A549 (cell line): ENCODE measurements at regions not wholly inside any gene's neighbourhood (a gene's known extent, or its start where the extent isn't known, plus 50 kb on each side); places are given as distances from the start of the nearest gene placed in this dataset.

ENCODE experiments used
- ATAC-seq, 2 experiments: fragments of 200-7000 bp in 1 of 2; fragments of >200 bp in 1 of 2; cut with Nextera tagmentation in 1 of 2; cut with Tn5 transposase in 1 of 2; 3 replicates each; pipeline versions ENCODE4 v1.8.0 to v1.9.1; 2018 to 2020; ENCODE audit warnings: mild to moderate bottlenecking in 1 of 2, moderate library complexity in 1 of 2
- CTCF ChIA-PET: fragments of 300-600 bp; sonication (Branson Sonifier 250); formaldehyde crosslinking; extraction: SDS; loops from one replicate; lab custom pipeline; 2021; ENCODE audit warnings: antibody characterized with exemption, inconsistent platforms; lab: Yijun Ruan, JAX
- POLR2A ChIA-PET: fragments of 350-600 bp; formaldehyde crosslinking; extraction: SDS; loops from one replicate; lab custom pipeline; 2021; ENCODE audit warnings: antibody characterized with exemption, inconsistent platforms; lab: Yijun Ruan, JAX
- DNase-seq, 2 experiments: peaks; one replicate each; pipeline versions ENCODE4 v3.0.0 to v3.0.0-alpha.2; 2011 to 2016; ENCODE audit warnings: low read depth in 1 of 2, low spot score in 1 of 2
- FAIRE-seq: peaks from 2 replicates; lab custom pipeline; 2011; peaks lifted over from hg19 to GRCh38; lab: Jason Lieb, UNC
- H3K27ac ChIP-seq, 2 experiments: fragments of >200 bp; sonication (Bioruptor Twin); formaldehyde crosslinking; 3 replicates each; pipeline ENCODE4 v1.5.1; 2016 to 2017
- H3K4me1 ChIP-seq: fragments of >200 bp; sonication (Bioruptor Twin); formaldehyde crosslinking; 3 replicates; pipeline ENCODE4 v1.6.1; 2016
- H3K4me2 ChIP-seq: fragments of >200 bp; sonication (Bioruptor Twin); formaldehyde crosslinking; 3 replicates; pipeline ENCODE4 v1.6.1; 2016
- H3K4me3 ChIP-seq: fragments of >200 bp; sonication (Bioruptor Twin); formaldehyde crosslinking; 3 replicates; pipeline ENCODE4 v1.5.1; 2016
- H3K9me3 ChIP-seq: fragments of >200 bp; sonication (Bioruptor Twin); formaldehyde crosslinking; 3 replicates; pipeline ENCODE4 v1.6.1; 2016
- BHLHE40 ChIP-seq: IDR thresholded peaks from 2 replicates; pipeline ENCODE4 v1.6.1; 2012; ENCODE audit warnings: low read depth, low read length, inconsistent platforms
- CEBPB ChIP-seq, 2 experiments: fragments of >200 bp in 1 of 2; sonication (Bioruptor Twin) in 1 of 2; formaldehyde crosslinking in 1 of 2; IDR thresholded peaks; 2 replicates each; pipeline ENCODE4 v1.6.1; 2012 to 2016
- CHD2 ChIP-seq: fragments of 150-350 bp; IDR thresholded peaks from 2 replicates; pipeline ENCODE4 v1.6.1; 2014; ENCODE audit warnings: low read length; ENCODE audit not compliant: partially characterized antibody
- CHD4 ChIP-seq: fragments of 200-600 bp; sonication (generic); IDR thresholded peaks from 2 replicates; pipeline ENCODE4 v1.6.1; 2016; ENCODE audit warnings: antibody characterized with exemption, mild to moderate bottlenecking, borderline replicate concordance
- CTCF ChIP-seq: fragments of >200 bp; sonication (Bioruptor Twin); formaldehyde crosslinking; IDR thresholded peaks from 3 replicates; pipeline ENCODE4 v1.5.1; 2016
- ELK1 ChIP-seq: fragments of 150-350 bp; IDR thresholded peaks from 2 replicates; pipeline ENCODE4 v1.6.1; 2014; ENCODE audit warnings: low read depth, mild to moderate bottlenecking, low read length
- FOSL2 ChIP-seq, 2 experiments: fragments of 450-650 bp in 1 of 2; fragments of >200 bp in 1 of 2; sonication (Bioruptor Twin) in 1 of 2; formaldehyde crosslinking; IDR thresholded peaks; 2 replicates each; pipeline versions ENCODE4 v1.5.0 to v1.6.1; 2016 to 2020; ENCODE audit warnings: mild to moderate bottlenecking in 1 of 2, moderate library complexity in 1 of 2
- FOXS1 ChIP-seq: fragments of 250-450 bp; sonication (Bioruptor Pico); IDR thresholded peaks from 2 replicates; pipeline ENCODE4 v1.5.0; 2020; ENCODE audit warnings: mild to moderate bottlenecking, moderate library complexity
- GATA3 ChIP-seq: IDR thresholded peaks from 2 replicates; pipeline ENCODE4 v1.6.1; 2012; ENCODE audit warnings: borderline replicate concordance
- HMGXB4 ChIP-seq: fragments of 250-450 bp; sonication (Bioruptor Pico); IDR thresholded peaks from 2 replicates; pipeline ENCODE4 v1.5.0; 2021; ENCODE audit warnings: mild to moderate bottlenecking, moderate library complexity, borderline replicate concordance
- HOXA7 ChIP-seq: fragments of 250-450 bp; sonication (Bioruptor Pico); IDR thresholded peaks from 2 replicates; pipeline ENCODE4 v1.5.0; 2020; ENCODE audit warnings: mild to moderate bottlenecking, moderate library complexity
- HOXB13 ChIP-seq: fragments of 250-450 bp; sonication (Bioruptor Pico); IDR thresholded peaks from 2 replicates; pipeline ENCODE4 v1.5.0; 2020; ENCODE audit warnings: low read depth, mild to moderate bottlenecking, moderate library complexity
- JUNB ChIP-seq: fragments of >200 bp; sonication (Bioruptor Twin); formaldehyde crosslinking; IDR thresholded peaks from 2 replicates; pipeline ENCODE4 v1.6.1; 2016
- KDM1A ChIP-seq: fragments of 200-600 bp; sonication (generic); IDR thresholded peaks from 2 replicates; pipeline ENCODE4 v1.6.1; 2016; ENCODE audit warnings: low read depth, mild to moderate bottlenecking
- MAFK ChIP-seq: fragments of 450-650 bp; IDR thresholded peaks from 2 replicates; pipeline ENCODE4 v1.6.1; 2014; ENCODE audit not compliant: partially characterized antibody
- MAZ ChIP-seq: fragments of 150-350 bp; IDR thresholded peaks from 2 replicates; pipeline ENCODE4 v1.6.1; 2014; ENCODE audit warnings: antibody characterized with exemption, low read depth, low read length, borderline replicate concordance
- NFE2L2 ChIP-seq: fragments of 150-350 bp; conservative IDR thresholded peaks from 2 replicates; pipeline ENCODE4 v1.6.1; 2014; ENCODE audit warnings: low read length
- PHF8 ChIP-seq: fragments of 200-600 bp; sonication (generic); IDR thresholded peaks from 2 replicates; pipeline ENCODE4 v1.6.1; 2016; ENCODE audit warnings: low read depth, mild to moderate bottlenecking, antibody characterized with exemption, moderate library complexity, borderline replicate concordance
- RARB ChIP-seq: fragments of 250-450 bp; sonication (Bioruptor Pico); IDR thresholded peaks from 2 replicates; pipeline ENCODE4 v1.8.0; 2021; ENCODE audit warnings: mild to moderate bottlenecking, moderate library complexity
- RCOR1 ChIP-seq: fragments of 150-350 bp; IDR thresholded peaks from 2 replicates; pipeline ENCODE4 v1.6.1; 2014; ENCODE audit warnings: antibody characterized with exemption, low read length, low read depth
- RNF2 ChIP-seq: fragments of 200-600 bp; sonication (generic); IDR thresholded peaks from 2 replicates; pipeline ENCODE4 v1.6.1; 2016; ENCODE audit warnings: low read depth, mild to moderate bottlenecking, antibody characterized with exemption, moderate library complexity, borderline replicate concordance
- SREBF2 ChIP-seq: fragments of 450-650 bp; IDR thresholded peaks from 2 replicates; pipeline ENCODE4 v1.6.1; 2014; ENCODE audit warnings: mild to moderate bottlenecking, moderate library complexity
- ZC3H11A ChIP-seq: fragments of 450-650 bp; IDR thresholded peaks from 2 replicates; pipeline ENCODE4 v1.6.1; 2014; ENCODE audit warnings: antibody characterized with exemption, mild to moderate bottlenecking
- ZNF302 ChIP-seq: fragments of 250-450 bp; sonication (Bioruptor Pico); IDR thresholded peaks from 2 replicates; pipeline ENCODE4 v1.9.0; 2021; ENCODE audit warnings: inconsistent platforms, mild to moderate bottlenecking, moderate library complexity
- WGBS: methylation state at CpG from one replicate; pipeline ENCODE4 v1.1.6; 2017; ENCODE audit errors: missing lambda C conversion rate; 5-methylcytosine and 5-hydroxymethylcytosine counted together
- TF ChIP-seq, protein P1 (sequence below): fragments of >200 bp; sonication (Bioruptor Twin); formaldehyde crosslinking; IDR thresholded peaks from 2 replicates; pipeline ENCODE4 v1.6.1; 2016

- TF ChIP-seq ZNF302 = no peak
- no peak for TF ChIP-seq JUNB
- TF ChIP-seq, protein P1, sequence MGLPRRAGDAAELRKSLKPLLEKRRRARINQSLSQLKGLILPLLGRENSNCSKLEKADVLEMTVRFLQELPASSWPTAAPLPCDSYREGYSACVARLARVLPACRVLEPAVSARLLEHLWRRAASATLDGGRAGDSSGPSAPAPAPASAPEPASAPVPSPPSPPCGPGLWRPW = no peak
- no peak for TF ChIP-seq HOXB13 (CRISPR knock-in tag)
- TF ChIP-seq HMGXB4 = no peak
Measured at GRCh38 chr6:150466196-150466595, 97.4 kb downstream of the IYD start (continued).

- WGBS = 6% methylated on average over 2 of the region's 3 CpGs
- ATAC-seq (no peak), FAIRE-seq (no peak), DNase-seq (no peak)
- ChIA-PET POLR2A (no interaction called here), CTCF (interaction anchor here (0.6 kb wide), 1 partner anchor 19 kb away, joined by 4 read pairs; no protein-coding TSS in a partner anchor)
- Histone ChIP-seq H3K4me1 (no peaks in the 10 kb centered on the region), H3K4me2 (no peak overlapping the region), H3K4me3 (no peak overlapping the region), H3K9me3 (no peaks in the 10 kb centered on the region), H3K27ac (no peak overlapping the region)
- TF ChIP-seq RARB (CRISPR knock-in tag) = no peak
- no peak for TF ChIP-seq BHLHE40
- TF ChIP-seq MAZ = no peak
- TF ChIP-seq CTCF = no peak
- TF ChIP-seq GATA3 = no peak
- TF ChIP-seq KDM1A = no peak
- no peak for TF ChIP-seq JUNB
- TF ChIP-seq CHD2 = no peak
- TF ChIP-seq, protein P1 = no peak
Measured at GRCh38 chr6:150470131-150470530, 101.3 kb downstream of the IYD start.

GRCh38 chr6:150470960-150471665, 102.3 kb downstream of the IYD start:
- no peak for ATAC-seq
- POLR2A ChIA-PET = no interaction called here

More at GRCh38 chr6:150470960-150471665, 102.3 kb downstream of the IYD start:
- no peak for DNase-seq
- CTCF ChIA-PET = no interaction called here
- H3K4me3 ChIP-seq = no peak overlapping the region
- no peak for FAIRE-seq
- no peaks in the 10 kb centered on the region for H3K4me1 ChIP-seq
- H3K4me2 ChIP-seq = no peak overlapping the region
- no peaks in the 10 kb centered on the region for H3K9me3 ChIP-seq
- WGBS = 46% methylated on average over 6 of the region's 6 CpGs
- H3K27ac ChIP-seq = no peak overlapping the region
- TF ChIP-seq NFE2L2 (no peak), BHLHE40 (no peak), SREBF2 (no peak), RCOR1 (no peak), MAFK (no peak), PHF8 (no peak), ZC3H11A (no peak), FOSL2 (IDR thresholded peaks at IDR 0.05) (no peak), FOSL2 (CRISPR knock-in tag; IDR thresholded peaks at IDR 0.05) (no peak), CHD4 (no peak), FOXS1 (CRISPR knock-in tag) (no peak), RNF2 (no peak), CEBPB (IDR thresholded peaks at IDR 0.05) (no peak), CTCF (no peak), ELK1 (no peak), HOXA7 (CRISPR knock-in tag) (no peak)
